Parathyroid adenoma (tissue), 2 donors: ENCODE measurements at regions not wholly inside any gene's neighbourhood (a gene's known extent, or its start where the extent isn't known, plus 50 kb on each side); places are given as distances from the start of the nearest gene placed in this dataset.

Source experiments
- H2AFZ ChIP-seq: fragments of 300-600 bp; sonication (generic); one replicate; pipeline ENCODE4 v1.7.0; 2017; ENCODE audit warnings: antibody characterized with exemption, mild to moderate bottlenecking
- H3K27ac ChIP-seq: fragments of 300-600 bp; sonication (generic); one replicate; pipeline ENCODE4 v1.7.0; 2017
- H3K27me3 ChIP-seq: fragments of 300-600 bp; sonication (generic); one replicate; pipeline ENCODE4 v1.7.0; 2017; ENCODE audit warnings: low read length; ENCODE audit not compliant: control insufficient read depth, insufficient read depth
- H3K36me3 ChIP-seq: fragments of 300-600 bp; sonication (generic); one replicate; pipeline ENCODE4 v1.7.0; 2017; ENCODE audit warnings: low read length; ENCODE audit not compliant: control insufficient read depth, insufficient read depth
- H3K4me1 ChIP-seq: fragments of 300-600 bp; sonication (generic); one replicate; pipeline ENCODE4 v1.7.0; 2017; ENCODE audit warnings: control low read depth
- H3K4me2 ChIP-seq: fragments of 300-600 bp; sonication (generic); one replicate; pipeline ENCODE4 v1.7.0; 2017; ENCODE audit warnings: low read length
- H3K4me3 ChIP-seq: fragments of 300-600 bp; sonication (generic); one replicate; pipeline ENCODE4 v1.7.0; 2017; ENCODE audit warnings: low read depth, low read length
- H3K79me2 ChIP-seq: fragments of 300-600 bp; sonication (generic); one replicate; pipeline ENCODE4 v1.7.0; 2017; ENCODE audit warnings: control low read depth
- H3K9ac ChIP-seq: fragments of 300-600 bp; sonication (generic); one replicate; pipeline ENCODE4 v1.7.0; 2017; ENCODE audit warnings: mild to moderate bottlenecking
- H3K9me3 ChIP-seq: fragments of 300-600 bp; sonication (generic); one replicate; pipeline ENCODE4 v1.7.0; 2017; ENCODE audit warnings: low read length; ENCODE audit not compliant: control insufficient read depth
- CTCF ChIP-seq: fragments of 300-600 bp; sonication (generic); IDR thresholded peaks from one replicate; pipeline ENCODE4 v1.7.0; 2017; ENCODE audit warnings: antibody characterized with exemption, mild to moderate bottlenecking
- donor health status: primary hyperparathyroidism.

GRCh38 chr4:180217070-180217469, 2026.1 kb upstream of the TENM3 start:
- no peak overlapping the region for H3K4me2 ChIP-seq
- H3K4me1 ChIP-seq, result no peaks in the 10 kb centered on the region
- no peaks in the 10 kb centered on the region for H3K9me3 ChIP-seq
- H3K36me3 ChIP-seq, result no peaks in the 10 kb centered on the region
- H3K9ac ChIP-seq, result no peak overlapping the region
- H3K27ac ChIP-seq, result no peak overlapping the region
- H2AFZ ChIP-seq, result no peak overlapping the region
- H3K4me3 ChIP-seq, result no peak overlapping the region
- no peaks in the 10 kb centered on the region for H3K27me3 ChIP-seq
- TF ChIP-seq CTCF, result no peak
- no peaks in the 10 kb centered on the region for H3K79me2 ChIP-seq

GRCh38 chr4:180219080-180219479, 2024.1 kb upstream of the TENM3 start:
- Histone ChIP-seq H3K4me2 (no peak overlapping the region), H3K9ac (no peak overlapping the region), H3K4me3 (no peak overlapping the region), H3K27ac (no peak overlapping the region), H3K4me1 (no peaks in the 10 kb centered on the region), H3K27me3 (no peaks in the 10 kb centered on the region), H3K36me3 (no peaks in the 10 kb centered on the region), H3K79me2 (no peaks in the 10 kb centered on the region), H3K9me3 (no peaks in the 10 kb centered on the region), H2AFZ (no peak overlapping the region)
- no peak for TF ChIP-seq CTCF

GRCh38 chr4:180225977-180226376, 2017.2 kb upstream of the TENM3 start:
- Histone ChIP-seq H3K79me2 (no peaks in the 10 kb centered on the region), H3K4me1 (no peaks in the 10 kb centered on the region), H3K36me3 (no peaks in the 10 kb centered on the region), H3K27me3 (no peaks in the 10 kb centered on the region), H3K4me2 (no peak overlapping the region), H3K9ac (no peak overlapping the region), H2AFZ (no peak overlapping the region), H3K27ac (no peak overlapping the region), H3K9me3 (no peaks in the 10 kb centered on the region), H3K4me3 (no peak overlapping the region)
- no peak for TF ChIP-seq CTCF

GRCh38 chr4:180234730-180235129, 2008.5 kb upstream of the TENM3 start:
- no peak overlapping the region for H3K4me3 ChIP-seq
- no peak overlapping the region for H3K4me2 ChIP-seq
- H3K79me2 ChIP-seq, result no peaks in the 10 kb centered on the region
- TF ChIP-seq CTCF, result no peak
- H2AFZ ChIP-seq, result no peak overlapping the region
- no peaks in the 10 kb centered on the region for H3K4me1 ChIP-seq
- no peaks in the 10 kb centered on the region for H3K36me3 ChIP-seq
- no peak overlapping the region for H3K27ac ChIP-seq
- no peaks in the 10 kb centered on the region for H3K27me3 ChIP-seq
- H3K9ac ChIP-seq, result no peak overlapping the region
- no peaks in the 10 kb centered on the region for H3K9me3 ChIP-seq

- no peaks in the 10 kb centered on the region for H3K36me3 ChIP-seq
- H3K4me2 ChIP-seq, result no peak overlapping the region
- no peak overlapping the region for H3K27ac ChIP-seq
- no peaks in the 10 kb centered on the region for H3K4me1 ChIP-seq
- no peaks in the 10 kb centered on the region for H3K79me2 ChIP-seq
- H3K9me3 ChIP-seq, result no peaks in the 10 kb centered on the region
- no peak for TF ChIP-seq CTCF
- no peak overlapping the region for H3K4me3 ChIP-seq
- H3K27me3 ChIP-seq, result no peaks in the 10 kb centered on the region
- no peak overlapping the region for H2AFZ ChIP-seq
- no peak overlapping the region for H3K9ac ChIP-seq
These were observed 2002.5 kb upstream of the TENM3 start for GRCh38 chr4:180240670-180241069.
